ENCODE measurements at regions not wholly inside any gene's neighbourhood (a gene's known extent, or its start where the extent isn't known, plus 50 kb on each side); places are given as distances from the start of the nearest gene placed in this dataset.

DNA sequence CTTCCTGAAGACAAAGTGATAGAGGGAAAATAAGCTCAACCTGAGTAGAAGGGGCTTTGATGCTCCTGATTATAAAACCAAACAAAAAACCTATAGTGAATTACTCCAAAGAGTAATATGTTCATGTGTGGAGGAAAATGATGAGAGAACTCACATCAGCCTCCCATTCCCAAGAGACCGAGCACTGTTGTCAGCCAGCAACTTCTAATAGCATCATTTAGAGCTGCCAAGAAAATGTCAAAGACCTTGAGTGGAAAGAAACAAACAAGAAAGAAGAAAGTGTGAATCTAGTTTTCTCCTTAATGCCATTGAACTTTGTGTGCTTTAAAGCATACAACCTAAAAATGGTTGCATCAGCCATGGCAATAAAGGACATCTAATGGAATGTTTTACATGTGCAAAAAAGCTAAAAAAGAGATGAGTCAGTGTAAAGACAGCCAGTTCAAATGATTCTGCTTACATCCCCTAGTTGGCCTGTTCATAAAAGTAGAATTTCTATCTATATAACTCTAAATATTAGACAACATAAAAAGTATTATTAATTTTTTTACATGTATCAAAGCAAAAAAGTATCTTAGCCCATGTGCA, 1066.2 kb downstream of the TDRD15 start:
- no peak for DNase-seq

DNA sequence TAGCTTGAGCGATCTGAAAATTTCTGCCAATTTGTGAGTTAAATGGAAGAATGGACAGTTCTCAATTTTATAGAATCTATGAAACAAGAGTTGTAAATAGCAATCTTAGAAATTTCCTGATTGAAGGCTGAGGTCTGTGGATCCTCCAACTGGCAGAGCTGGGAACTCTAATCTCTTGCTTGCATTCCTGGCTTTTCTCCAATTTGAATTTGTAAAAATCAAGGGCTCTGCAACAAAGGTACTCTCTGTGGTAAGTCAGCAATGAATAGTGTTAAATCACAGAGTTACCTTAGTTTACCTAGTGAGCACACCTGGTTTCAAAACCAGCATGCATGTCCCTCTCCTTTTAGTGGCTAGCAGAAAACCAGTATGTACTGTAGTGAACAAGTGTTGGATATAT, 1070.5 kb downstream of the TDRD15 start:
- no peak for DNase-seq

DNA sequence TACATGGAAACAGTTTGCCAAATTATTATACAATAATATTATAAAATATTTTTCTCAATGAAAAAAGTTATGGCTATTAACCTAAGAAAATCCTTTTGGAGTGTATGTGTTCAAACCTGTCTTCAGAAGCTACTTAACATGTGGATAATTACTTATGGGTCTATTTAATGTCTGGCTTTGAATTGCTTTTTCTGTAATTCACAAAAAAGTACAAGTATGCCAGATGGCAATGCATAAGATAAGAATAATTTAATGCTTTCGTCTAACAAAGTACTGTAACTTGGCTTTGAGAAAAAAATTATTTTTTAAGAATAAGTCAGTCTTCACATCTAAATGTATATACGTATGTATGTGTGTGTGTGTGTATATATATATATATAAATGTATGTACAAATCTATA, 1073.0 kb downstream of the TDRD15 start:
- no peak for DNase-seq

DNA sequence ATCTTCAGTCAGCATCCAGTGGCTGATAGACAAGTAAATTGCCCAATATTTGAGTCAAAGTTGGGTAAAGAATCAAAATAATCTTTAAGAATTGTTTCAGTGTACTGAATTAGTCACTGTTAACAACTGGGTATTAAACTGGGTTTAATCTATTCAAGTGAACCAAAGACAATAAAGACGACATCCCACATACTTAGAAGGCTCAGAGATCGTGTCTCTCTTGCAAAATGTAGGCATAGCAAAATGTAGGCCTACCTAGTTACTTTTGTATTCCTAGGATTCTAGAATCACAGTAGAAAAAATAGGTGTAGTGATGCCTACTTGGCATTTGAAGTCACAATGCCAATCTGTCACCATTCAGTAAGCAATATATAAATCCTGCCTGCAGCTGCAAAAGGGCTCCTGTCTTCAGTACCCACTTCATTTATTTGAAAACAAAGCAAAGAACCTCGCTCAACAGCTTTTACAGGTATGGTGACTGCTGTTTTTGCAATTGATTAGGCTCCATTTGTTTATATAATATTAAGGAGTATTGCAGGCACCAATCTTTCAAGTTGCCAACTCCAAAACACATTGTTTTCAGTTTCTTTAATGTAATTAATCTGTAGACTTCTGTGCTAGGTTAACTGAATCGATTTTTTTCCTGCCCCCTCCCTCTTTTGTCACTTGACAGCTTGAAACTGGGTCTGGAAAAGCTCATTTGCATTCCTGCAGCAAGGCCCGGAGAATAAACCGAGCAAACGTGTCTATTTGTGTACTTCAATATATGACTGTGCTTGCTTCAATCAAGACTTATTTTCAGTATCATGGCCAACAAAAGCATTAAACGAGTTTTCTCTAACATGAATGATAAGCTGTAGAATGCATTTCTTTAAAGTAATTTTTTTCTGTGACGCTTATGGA, 1074.9 kb downstream of the TDRD15 start:
- DNase-seq: no peak

DNA sequence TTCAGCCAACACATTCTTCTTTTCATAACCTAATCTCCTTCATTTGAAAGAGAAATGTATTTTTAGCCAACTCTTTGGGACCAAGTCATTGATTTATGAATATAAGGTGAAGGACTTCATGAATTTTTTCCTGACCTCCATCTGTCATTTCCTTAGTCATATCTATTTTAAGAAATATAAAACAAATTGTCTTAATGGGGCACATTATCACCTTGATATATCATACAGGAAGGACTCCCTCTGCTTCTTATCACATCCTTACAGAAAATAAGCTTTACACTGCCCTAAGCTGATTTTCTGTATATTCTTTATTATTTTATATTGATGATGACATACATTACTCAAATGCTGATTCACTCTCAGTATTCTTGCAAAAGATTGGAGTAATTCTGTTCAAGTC, 1076.2 kb downstream of the TDRD15 start:
- no peak for DNase-seq

DNA sequence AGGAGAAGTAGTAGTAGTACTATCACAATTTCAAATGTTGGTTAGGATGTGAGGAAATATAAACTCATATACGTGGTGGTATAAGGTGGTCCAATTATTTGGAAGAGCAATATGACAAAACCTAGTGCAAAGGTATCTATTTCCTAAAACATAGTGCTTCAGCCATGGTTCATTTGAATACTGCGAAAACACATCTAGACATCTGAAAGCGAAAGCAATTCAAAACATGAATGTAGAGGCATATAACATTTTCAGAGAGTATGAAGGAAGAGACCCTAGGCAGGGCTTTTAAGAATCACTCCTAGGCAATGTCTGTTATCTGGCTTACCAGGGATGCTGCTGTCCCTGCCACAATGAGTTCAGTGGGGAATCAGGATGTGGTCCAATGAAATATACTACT, 1085.8 kb downstream of the TDRD15 start:
- DNase-seq: no peak

DNA sequence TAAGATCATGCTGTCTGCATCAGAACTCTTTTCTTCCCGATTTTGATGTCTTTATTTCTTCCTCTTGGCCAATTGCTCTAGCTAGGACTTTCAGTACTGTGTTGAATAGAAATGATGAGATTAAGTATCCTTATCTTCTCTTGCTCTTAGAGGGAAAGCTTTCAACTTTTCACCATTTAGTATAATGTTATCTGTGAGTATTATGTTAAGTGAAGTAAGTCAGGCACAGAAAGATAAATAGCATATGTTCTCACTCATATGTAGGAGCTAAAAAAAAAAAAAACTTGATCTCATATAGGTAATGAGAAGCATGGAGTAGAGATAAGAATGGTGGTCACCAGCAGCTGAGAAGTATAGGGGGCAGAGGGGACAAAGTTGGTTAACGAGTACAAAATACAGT, 1089.5 kb downstream of the TDRD15 start:
- DNase-seq: no peak

DNA sequence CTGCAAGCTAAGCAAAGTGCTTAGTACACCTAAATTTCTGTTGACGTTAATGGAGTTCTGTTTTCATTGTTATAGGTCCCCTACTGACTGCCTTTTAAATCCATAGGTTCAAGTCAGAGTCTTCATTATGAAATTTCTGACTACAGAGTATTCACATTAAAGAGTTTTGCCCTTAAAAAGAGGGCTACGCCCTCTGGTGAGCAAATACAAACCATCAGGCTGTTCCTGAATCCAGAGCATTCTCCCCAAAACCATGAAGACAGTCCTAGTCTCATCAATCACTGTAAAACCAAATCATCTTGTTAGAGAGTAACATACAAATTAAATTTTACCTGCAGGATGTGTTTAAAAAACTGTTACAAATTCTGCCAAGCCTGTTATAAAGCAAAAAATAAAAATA, 1091.7 kb downstream of the TDRD15 start:
- DNase-seq: no peak

DNA sequence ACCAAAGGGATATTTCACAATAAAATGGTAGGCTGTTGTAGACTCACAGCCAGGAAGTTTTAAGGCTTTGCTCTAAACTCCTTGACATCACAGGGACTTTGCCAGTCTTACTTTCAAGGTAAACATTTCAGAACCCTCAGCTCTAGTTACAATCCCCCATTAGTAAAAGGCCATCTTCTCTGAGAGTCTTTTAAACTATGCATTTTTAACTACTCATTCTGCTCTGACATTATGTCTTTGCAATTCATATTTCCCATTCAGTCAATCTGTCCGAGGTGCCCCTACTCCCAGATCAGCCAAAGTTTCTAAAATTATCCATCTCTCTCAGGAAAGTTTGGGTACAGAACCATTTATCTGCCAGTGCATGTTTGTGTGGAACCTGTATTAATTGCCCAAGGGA, 1094.1 kb downstream of the TDRD15 start:
- no peak for DNase-seq

DNA sequence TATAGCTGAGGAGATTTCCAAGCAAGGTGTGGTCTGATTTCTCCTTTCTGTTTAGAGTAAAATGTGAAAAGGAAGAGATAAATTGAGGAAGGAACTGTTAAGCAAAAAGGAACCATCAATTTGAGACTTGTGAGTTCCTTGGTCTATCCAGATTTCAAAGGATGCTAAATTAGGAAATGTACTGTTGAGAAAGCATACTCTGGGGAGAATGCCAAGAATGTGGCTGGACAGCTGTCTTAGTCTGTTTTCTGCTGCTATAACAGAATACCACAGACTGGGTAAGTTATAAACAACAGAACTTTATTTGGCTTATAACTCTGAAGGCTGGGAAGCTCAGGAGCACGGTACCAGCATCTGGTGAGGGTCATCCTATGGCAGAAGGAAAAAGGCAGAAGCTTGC, 1097.2 kb downstream of the TDRD15 start:
- DNase-seq: no peak

DNA sequence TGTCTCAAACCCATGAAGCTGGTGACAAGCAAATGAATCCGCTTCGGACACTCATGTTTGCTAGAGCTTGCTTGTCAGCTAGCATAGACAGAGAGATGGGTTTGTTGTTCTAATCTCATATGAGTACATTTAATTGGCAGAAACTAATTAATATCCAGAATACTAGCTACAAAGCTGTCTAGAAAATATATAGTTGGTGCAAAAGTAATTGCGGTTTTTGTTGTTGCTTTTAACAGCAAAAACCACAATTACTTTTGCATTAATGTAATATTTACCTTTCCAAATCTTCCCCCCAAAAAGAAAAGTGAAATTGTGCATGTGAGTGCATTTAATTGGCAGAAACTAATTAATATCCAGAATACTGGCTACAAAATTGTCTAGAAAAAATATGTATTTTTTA, 1115.2 kb downstream of the TDRD15 start:
- no peak for DNase-seq

DNA sequence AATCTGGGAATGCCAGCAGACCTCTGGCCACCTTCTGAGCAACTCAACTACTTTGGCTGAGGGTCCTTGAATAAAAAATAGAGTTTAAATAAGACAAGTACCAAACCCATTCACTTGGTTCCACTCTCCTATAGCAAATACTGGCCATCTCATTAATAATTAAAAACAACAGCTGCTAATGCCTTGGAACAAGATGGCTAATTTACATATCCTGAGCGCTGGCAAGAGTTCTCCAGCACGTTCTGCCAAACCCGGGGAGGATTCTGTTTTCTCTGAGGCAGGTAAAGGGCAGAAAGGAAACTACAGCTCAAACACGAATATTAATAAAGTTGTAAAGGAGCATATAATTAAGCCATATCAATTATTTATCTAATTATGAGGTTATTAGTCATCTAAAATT, 1123.7 kb downstream of the TDRD15 start:
- no peak for DNase-seq

DNA sequence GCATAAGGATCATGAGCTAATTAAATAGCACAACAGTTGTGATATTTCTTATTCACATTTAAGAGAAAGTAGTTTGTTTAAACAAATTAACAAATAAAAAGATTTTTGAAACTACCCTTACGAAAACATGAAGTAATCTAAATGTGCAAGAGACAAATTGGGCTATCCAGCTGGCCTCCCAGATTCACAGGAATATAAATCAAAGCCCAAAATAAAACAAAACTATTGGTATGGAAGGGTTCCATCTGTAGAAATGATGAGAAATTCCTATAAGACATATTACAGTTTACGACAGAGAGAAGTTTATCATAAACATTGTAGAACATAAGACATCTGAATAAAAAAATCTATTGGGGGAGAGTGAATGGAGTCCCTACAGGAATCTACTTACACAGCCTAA, 1125.1 kb downstream of the TDRD15 start:
- no peak for DNase-seq

DNA sequence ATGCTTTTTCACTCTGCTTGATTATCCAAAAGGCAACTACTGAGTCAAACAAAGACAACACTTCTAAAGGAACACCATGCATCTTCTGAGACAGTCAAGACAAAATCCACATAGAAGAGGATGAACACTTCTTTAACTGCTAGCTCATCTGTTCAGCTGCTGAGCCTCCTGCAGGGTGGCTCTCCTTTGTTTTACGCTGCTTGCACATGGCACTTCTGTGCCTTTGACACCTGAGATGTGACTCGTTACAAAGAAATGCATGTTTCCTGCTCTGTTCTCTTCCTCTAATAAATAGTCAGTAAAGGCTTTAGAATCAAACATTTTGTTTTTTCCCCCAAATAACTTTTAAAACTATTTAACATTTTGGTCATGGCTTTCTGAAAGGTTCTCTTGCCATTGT, 1129.4 kb downstream of the TDRD15 start:
- DNase-seq: no peak

DNA sequence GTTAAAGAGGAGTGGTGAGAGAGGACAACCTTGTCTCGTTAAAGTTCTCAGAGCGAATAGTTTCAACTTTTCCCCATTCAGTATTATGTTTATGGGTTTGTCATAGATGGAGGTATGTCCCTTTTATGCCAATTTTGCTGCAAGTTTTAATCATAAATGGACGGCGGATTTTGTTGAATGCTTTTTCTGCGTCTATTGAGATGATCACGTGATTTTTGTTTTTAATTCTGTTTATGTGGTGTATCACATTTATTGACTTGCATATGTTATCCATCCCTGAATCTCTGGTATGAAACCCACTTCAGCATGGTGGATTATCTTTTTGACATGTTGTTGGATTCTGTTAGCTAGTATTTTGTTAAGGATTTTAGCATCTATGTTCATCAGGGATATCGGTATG, 1123.8 kb upstream of the KLHL29 start:
- DNase-seq: no peak

DNA sequence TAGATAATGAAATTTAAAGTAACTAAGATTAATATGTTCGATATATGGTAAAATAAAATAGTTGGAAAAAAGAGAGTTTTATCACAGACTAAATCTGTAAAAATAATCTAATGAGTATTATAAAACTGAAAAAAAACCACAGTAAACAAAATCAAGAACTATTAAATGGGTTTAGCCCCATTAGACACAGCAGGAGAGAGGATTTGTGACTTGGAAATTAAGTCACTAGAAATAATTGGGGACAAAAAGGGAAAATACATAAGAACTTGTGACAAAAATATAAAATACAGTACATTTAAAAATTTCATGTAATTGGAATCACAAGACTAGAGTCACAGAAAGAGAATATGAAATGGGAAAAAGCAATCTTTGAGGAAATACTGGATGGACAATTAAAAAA, 1114.6 kb upstream of the KLHL29 start:
- DNase-seq: no peak

DNA sequence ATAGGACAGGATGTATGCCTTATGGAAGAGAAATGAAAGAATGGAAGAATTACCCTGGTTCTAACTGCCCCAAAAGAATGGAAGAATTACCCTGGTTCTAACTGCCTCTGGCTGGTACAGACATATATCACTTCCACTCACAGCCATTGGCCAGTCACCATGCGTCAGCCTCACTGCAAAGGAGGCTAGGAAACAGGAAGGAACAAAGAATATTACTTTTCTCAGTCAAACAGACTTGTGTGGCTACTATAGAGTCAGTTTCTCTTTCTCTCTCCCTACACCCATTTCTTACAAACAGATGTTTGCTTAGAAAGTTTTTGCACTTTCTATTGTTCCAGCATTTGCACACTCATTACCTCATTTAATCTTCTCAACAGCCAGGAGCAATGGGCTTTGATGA, 1111.1 kb upstream of the KLHL29 start:
- no peak for DNase-seq

DNA sequence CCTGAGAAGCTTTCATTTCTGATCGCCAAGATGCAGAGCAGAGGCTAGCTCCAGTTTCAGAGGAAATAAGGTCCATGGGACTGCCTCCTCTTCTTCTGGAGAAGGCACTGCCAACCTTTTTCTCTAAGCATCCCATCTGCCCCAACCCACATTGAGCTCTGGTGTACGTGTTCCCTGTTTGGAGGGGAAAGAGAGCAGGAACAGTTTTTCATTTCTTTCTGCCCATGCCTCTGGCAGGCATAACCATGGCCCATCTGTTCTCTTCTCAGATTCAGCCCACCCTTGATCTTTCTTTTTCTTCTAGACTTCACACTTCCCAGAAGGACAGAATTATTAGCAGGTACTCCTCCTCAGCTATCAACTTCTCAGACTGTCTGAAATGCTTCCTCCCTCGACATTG, 1110.3 kb upstream of the KLHL29 start:
- no peak for DNase-seq

DNA sequence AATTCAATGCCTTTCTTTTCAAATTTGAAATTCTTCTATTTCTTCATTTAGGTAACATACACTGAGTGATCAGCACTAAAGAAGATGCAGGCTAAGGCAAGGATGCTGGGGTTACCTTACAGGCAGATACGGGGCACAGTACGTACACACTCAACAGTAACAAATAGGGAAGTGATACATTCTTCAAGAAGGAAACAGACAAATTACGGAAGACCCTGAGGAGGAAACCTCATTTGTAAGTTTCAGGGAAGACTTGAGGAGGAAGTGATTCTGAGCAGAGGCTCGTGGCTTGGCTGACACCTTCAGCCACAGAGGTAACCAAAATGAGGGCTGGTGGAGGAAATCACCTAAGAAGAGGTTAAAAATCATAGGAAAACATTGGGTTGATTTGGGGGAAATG, 1108.3 kb upstream of the KLHL29 start:
- DNase-seq: no peak

DNA sequence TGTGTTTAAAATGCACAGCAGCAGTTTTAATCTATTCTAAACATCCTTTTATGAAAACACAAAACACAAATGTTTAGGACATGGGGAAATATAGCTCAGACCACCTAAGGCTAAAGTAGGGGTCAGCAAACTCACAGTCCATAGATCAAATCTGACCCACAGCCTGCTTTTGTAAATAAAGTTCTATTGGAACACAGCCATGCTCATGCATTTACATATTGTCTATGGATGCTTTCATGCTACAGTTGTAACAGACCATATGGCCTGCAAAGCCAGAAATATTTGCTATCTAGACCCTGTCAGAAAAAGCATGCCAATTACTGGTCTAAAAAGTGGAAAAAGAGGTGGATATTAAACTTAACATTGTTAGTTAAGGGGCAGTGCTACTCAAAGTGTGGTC, 1105.4 kb upstream of the KLHL29 start:
- no peak for DNase-seq

DNA sequence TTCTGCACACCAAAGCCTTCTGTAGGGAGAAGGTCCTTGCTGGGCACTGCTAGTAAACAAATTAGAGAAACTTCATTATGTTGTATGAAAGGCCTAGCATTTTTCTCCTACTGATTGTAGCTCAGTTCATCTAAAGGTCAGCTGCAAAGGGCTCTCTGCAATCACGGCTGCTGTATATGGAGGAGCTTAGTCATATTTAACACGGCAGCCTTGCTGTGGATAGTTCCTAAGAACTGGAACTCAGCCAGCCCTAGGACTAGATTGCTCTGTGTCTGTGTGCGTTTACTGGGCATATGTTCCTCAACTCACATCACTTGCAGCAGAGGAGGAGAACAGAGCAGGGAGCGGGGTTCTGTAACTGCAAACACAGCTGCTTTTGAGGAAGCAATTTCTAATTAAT, 1103.9 kb upstream of the KLHL29 start:
- DNase-seq: no peak

DNA sequence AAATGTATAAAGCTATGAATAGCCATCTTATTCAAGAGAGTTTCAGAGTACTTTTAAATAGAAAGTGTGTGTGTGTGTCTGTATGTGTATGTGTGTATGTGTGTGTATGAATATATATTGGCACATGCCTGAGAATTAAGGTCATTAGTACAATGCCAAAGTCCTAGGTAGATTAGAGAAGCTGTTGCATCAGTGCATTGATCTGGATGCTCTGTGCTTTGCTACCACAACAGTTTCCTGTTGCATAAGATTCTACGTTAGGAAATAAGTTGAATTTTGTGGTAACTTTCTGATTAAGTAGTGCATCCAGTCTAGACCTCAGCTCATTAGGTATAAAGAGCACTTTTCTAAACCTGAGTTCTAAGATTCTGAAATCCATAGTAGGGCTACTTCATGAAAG, 1102.8 kb upstream of the KLHL29 start:
- DNase-seq: no peak

DNA sequence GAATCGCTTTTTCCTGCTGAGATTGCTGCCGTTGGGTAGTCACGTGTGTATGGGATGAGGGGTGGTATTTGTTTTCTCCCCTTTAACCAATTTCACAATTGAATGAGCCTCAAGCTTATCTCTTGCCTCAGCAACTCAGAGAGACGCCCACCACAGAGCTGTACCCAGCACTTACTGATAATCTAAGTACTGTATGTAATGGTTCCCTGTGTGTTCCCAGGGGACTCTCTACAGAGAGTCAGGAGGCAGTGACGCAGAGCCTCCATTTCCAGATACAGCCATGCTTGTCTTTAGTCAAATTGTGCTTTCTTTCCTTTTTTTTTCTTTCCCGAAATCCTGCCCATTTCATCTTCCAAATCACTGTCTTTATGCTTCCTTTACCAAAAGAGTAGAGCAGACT, 1102.1 kb upstream of the KLHL29 start:
- no peak for DNase-seq

DNA sequence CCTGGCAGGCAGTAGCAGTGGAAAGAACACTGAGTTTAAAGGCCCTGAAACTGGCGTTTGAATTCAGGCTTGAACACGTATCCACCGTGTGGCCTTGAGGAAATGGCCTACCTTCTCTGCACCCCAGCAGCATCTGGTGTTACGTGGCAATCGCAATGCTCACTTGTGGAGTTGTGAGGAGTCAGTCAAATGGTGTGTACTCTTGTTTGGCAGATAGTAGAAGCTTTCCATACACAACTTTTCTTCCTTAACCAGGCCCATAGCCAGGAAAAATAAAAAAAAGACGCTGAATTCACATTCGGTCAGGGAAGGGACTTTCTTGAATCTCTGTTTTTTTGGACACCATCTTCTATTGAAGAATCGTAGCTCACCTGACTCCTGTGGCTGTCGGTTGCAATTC, 1101.5 kb upstream of the KLHL29 start:
- DNase-seq: no peak

DNA sequence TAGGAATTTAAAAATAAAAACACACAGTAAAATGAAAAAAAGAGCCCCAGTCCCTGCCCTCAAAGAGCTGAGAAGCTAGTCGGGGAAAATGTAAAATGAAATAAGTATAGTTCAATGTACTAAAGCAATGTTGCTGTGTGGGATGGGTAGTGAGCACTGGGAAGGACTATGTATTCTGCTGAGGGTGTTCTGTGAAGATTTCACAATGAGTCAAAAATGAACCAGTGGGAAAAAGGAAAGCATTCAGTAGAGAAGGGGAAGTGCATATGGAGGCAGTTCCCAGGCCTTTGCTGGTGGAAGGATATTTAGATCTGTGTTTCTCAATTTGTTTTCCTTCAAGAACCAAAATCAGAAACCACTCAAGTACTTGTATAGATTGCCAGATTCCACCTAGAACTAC, 1094.7 kb upstream of the KLHL29 start:
- DNase-seq: no peak

All from SW 1271 (cell line).